Keratinocyte (primary cell): ENCODE measurements at regions not wholly inside any gene's neighbourhood (a gene's known extent, or its start where the extent isn't known, plus 50 kb on each side); places are given as distances from the start of the nearest gene placed in this dataset.

ENCODE experiments used
- EZH2 ChIP-seq: IDR thresholded peaks from one replicate; pipeline ENCODE4 v1.6.1; 2012; ENCODE audit warnings: inconsistent platforms, mild to moderate bottlenecking, low read length, moderate library complexity
- TF ChIP-seq, protein P1 (sequence below), 3 experiments: IDR thresholded peaks in 1 of 3; conservative IDR thresholded peaks in 1 of 3; optimal IDR thresholded peaks in 1 of 3; 2 replicates in 2 of 3; 3 replicates in 1 of 3; pipeline versions ENCODE3 to v1.5.1; 2011; ENCODE audit warnings: low read length in 3 of 3, mild to moderate bottlenecking in 3 of 3, moderate library complexity in 2 of 3, control low read depth in 1 of 3, inconsistent platforms in 1 of 3; ENCODE audit not compliant: insufficient read depth in 2 of 3; ENCODE audit errors: extremely low read depth in 1 of 3

DNA sequence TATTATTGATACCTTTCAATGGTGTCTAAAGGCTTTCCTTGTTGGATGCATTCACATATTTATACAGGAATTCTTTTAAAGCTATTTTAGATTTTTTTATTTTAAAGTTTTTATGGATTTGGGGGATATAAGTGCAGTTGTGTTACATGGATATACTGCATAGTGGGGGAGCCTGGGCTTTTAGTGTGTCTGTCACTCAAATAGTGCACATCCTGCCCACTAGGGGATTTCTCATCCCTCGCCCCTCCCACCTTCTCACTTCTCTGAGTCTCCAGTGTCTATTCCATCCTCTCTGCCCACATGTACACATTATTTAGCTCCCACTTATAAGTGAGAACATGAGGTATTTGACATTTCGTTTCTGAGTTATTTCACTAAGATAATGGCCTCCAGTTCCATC, 154.0 kb upstream of the MKI67 start:
- TF ChIP-seq, protein P1, sequence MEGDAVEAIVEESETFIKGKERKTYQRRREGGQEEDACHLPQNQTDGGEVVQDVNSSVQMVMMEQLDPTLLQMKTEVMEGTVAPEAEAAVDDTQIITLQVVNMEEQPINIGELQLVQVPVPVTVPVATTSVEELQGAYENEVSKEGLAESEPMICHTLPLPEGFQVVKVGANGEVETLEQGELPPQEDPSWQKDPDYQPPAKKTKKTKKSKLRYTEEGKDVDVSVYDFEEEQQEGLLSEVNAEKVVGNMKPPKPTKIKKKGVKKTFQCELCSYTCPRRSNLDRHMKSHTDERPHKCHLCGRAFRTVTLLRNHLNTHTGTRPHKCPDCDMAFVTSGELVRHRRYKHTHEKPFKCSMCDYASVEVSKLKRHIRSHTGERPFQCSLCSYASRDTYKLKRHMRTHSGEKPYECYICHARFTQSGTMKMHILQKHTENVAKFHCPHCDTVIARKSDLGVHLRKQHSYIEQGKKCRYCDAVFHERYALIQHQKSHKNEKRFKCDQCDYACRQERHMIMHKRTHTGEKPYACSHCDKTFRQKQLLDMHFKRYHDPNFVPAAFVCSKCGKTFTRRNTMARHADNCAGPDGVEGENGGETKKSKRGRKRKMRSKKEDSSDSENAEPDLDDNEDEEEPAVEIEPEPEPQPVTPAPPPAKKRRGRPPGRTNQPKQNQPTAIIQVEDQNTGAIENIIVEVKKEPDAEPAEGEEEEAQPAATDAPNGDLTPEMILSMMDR (optimal IDR thresholded peaks at IDR 0.05 in 1 of 3, IDR thresholded peaks at IDR 0.05 in 1 of 3, conservative IDR thresholded peaks at IDR 0.05 in 1 of 3; ENCODE audit: extremely low read depth in 1 of 3, insufficient read depth in 2 of 3, low read length in 3 of 3): no peak
- no peak for TF ChIP-seq EZH2
